ENCODE measurements at regions not wholly inside any gene's neighbourhood (a gene's known extent, or its start where the extent isn't known, plus 50 kb on each side); places are given as distances from the start of the nearest gene placed in this dataset.
A peak's percentile ranks its signal among the peaks of the same experiment; 100 is the strongest.

GRCh38 chr3:22236490-22237270, 485.7 kb upstream of the ZNF385D start:
- no peak overlapping the region for H3K4me3 ChIP-seq (ENCODE audit: low read depth, low read length)
- in situ Hi-C loops (cut with HindIII; ENCODE audit: low sequenced_read_pairs) = no loop called here
- TF ChIP-seq CTCF (IDR thresholded peaks at IDR 0.05; ENCODE audit: low read depth, low read length) = no peak
- DNase-seq (ENCODE audit: low read depth, low spot score) = peak; percentile 6

GRCh38 chr3:22239011-22239410, 488.0 kb upstream of the ZNF385D start:
- TF ChIP-seq CTCF (IDR thresholded peaks at IDR 0.05; ENCODE audit: low read depth, low read length) = no peak
- no peak overlapping the region for H3K4me3 ChIP-seq (ENCODE audit: low read depth, low read length)
- no peak for DNase-seq (ENCODE audit: low read depth, low spot score)
- in situ Hi-C loops (cut with HindIII; ENCODE audit: low sequenced_read_pairs) = no loop called here

GRCh38 chr3:22241110-22241509, 490.1 kb upstream of the ZNF385D start:
- DNase-seq (ENCODE audit: low read depth, low spot score) = no peak
- in situ Hi-C loops (cut with HindIII; ENCODE audit: low sequenced_read_pairs) = no loop called here
- TF ChIP-seq CTCF (IDR thresholded peaks at IDR 0.05; ENCODE audit: low read depth, low read length) = no peak
- no peak overlapping the region for H3K4me3 ChIP-seq (ENCODE audit: low read depth, low read length)

- no peak overlapping the region for H3K4me3 ChIP-seq (ENCODE audit: low read depth, low read length)
- peak; percentile 90 for DNase-seq (ENCODE audit: low read depth, low spot score)
- no peak for TF ChIP-seq CTCF (IDR thresholded peaks at IDR 0.05; ENCODE audit: low read depth, low read length)
- in situ Hi-C loops (cut with HindIII; ENCODE audit: low sequenced_read_pairs) = no loop called here
Measured at GRCh38 chr3:22244761-22245521, 493.9 kb upstream of the ZNF385D start.

- in situ Hi-C loops (cut with HindIII; ENCODE audit: low sequenced_read_pairs) = no loop called here
- H3K4me3 ChIP-seq (ENCODE audit: low read depth, low read length) = no peak overlapping the region
- no peak for DNase-seq (ENCODE audit: low read depth, low spot score)
- no peak for TF ChIP-seq CTCF (IDR thresholded peaks at IDR 0.05; ENCODE audit: low read depth, low read length)
Measured at GRCh38 chr3:22245811-22246583, 495.0 kb upstream of the ZNF385D start.

GRCh38 chr3:22249658-22250057, 498.6 kb upstream of the ZNF385D start:
- no peak for DNase-seq (ENCODE audit: low read depth, low spot score)
- TF ChIP-seq CTCF (IDR thresholded peaks at IDR 0.05; ENCODE audit: low read depth, low read length) = no peak
- in situ Hi-C loops (cut with HindIII; ENCODE audit: low sequenced_read_pairs) = no loop called here
- H3K4me3 ChIP-seq (ENCODE audit: low read depth, low read length) = no peak overlapping the region

Data from astrocyte of the spinal cord (primary cell).